ENCODE measurements at regions not wholly inside any gene's neighbourhood (a gene's known extent, or its start where the extent isn't known, plus 50 kb on each side); places are given as distances from the start of the nearest gene placed in this dataset.

DNA sequence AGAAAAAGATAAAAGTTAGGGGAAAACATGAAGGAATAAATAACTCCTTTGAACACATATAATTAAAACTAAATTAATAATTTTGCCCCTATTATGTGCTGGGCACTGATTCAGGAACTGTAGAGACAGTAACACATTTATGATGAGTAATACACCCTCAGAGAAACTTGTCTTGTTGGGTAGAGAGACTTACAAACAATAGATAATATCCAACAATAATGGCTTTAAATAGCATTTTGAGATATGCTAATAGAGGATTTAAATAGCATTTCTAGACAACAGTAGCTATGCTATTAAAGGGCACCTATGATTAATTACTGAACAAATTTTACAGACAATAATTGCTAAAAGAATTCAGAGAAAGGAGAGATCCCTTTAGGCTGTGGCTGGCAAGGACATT lies 455.5 kb downstream of the NUF2 start:
- Histone ChIP-seq H2AFZ (ENCODE audit: low read depth, low read length) (no peak overlapping the region), H3F3A (ENCODE audit: insufficient read depth, low read length, poor library complexity, severe bottlenecking) (no peaks in the 10 kb centered on the region), H3K9me2 (ENCODE audit: insufficient read depth, low read length) (no peaks in the 10 kb centered on the region), H3K4me3 (ENCODE audit: low read length) (no peak overlapping the region), H4K20me1 (ENCODE audit: insufficient read depth) (no peaks in the 10 kb centered on the region), H3K36me3 (ENCODE audit: insufficient read depth, low read length) (no peaks in the 10 kb centered on the region), H3K27ac (ENCODE audit: low read length) (no peak overlapping the region), H3K9me3 (ENCODE audit: low read length) (no peaks in the 10 kb centered on the region), H3K79me2 (replicated peaks; ENCODE audit: insufficient read depth, low read length) (no peaks in the 10 kb centered on the region), H3K27me3 (ENCODE audit: insufficient read depth, low read depth, low read length) (no peaks in the 10 kb centered on the region), H3K9ac (ENCODE audit: low read length) (no peak overlapping the region), H3K4me2 (ENCODE audit: low read length) (no peak overlapping the region)
- TF ChIP-seq POLR2AphosphoS5 (IDR thresholded peaks at IDR 0.05) (no peak), EP300 (conservative IDR thresholded peaks at IDR 0.05; ENCODE audit: poor library complexity, severe bottlenecking) (no peak), MXI1 (conservative IDR thresholded peaks at IDR 0.05; ENCODE audit: poor library complexity, severe bottlenecking) (no peak), SMC3 (conservative IDR thresholded peaks at IDR 0.05; ENCODE audit: poor library complexity) (no peak), RAD21 (conservative IDR thresholded peaks at IDR 0.05) (no peak), EZH2 (IDR thresholded peaks at IDR 0.05; ENCODE audit: borderline replicate concordance, insufficient read depth, low read length, poor library complexity, severe bottlenecking) (no peak), TAF1 (IDR thresholded peaks at IDR 0.05; ENCODE audit: low read depth) (no peak)
- TF ChIP-seq, protein P1, sequence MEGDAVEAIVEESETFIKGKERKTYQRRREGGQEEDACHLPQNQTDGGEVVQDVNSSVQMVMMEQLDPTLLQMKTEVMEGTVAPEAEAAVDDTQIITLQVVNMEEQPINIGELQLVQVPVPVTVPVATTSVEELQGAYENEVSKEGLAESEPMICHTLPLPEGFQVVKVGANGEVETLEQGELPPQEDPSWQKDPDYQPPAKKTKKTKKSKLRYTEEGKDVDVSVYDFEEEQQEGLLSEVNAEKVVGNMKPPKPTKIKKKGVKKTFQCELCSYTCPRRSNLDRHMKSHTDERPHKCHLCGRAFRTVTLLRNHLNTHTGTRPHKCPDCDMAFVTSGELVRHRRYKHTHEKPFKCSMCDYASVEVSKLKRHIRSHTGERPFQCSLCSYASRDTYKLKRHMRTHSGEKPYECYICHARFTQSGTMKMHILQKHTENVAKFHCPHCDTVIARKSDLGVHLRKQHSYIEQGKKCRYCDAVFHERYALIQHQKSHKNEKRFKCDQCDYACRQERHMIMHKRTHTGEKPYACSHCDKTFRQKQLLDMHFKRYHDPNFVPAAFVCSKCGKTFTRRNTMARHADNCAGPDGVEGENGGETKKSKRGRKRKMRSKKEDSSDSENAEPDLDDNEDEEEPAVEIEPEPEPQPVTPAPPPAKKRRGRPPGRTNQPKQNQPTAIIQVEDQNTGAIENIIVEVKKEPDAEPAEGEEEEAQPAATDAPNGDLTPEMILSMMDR (IDR thresholded peaks at IDR 0.05; ENCODE audit: poor library complexity, severe bottlenecking): no peak
- TF ChIP-seq, protein P2, sequence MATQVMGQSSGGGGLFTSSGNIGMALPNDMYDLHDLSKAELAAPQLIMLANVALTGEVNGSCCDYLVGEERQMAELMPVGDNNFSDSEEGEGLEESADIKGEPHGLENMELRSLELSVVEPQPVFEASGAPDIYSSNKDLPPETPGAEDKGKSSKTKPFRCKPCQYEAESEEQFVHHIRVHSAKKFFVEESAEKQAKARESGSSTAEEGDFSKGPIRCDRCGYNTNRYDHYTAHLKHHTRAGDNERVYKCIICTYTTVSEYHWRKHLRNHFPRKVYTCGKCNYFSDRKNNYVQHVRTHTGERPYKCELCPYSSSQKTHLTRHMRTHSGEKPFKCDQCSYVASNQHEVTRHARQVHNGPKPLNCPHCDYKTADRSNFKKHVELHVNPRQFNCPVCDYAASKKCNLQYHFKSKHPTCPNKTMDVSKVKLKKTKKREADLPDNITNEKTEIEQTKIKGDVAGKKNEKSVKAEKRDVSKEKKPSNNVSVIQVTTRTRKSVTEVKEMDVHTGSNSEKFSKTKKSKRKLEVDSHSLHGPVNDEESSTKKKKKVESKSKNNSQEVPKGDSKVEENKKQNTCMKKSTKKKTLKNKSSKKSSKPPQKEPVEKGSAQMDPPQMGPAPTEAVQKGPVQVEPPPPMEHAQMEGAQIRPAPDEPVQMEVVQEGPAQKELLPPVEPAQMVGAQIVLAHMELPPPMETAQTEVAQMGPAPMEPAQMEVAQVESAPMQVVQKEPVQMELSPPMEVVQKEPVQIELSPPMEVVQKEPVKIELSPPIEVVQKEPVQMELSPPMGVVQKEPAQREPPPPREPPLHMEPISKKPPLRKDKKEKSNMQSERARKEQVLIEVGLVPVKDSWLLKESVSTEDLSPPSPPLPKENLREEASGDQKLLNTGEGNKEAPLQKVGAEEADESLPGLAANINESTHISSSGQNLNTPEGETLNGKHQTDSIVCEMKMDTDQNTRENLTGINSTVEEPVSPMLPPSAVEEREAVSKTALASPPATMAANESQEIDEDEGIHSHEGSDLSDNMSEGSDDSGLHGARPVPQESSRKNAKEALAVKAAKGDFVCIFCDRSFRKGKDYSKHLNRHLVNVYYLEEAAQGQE (IDR thresholded peaks at IDR 0.05; ENCODE audit: borderline replicate concordance): no peak

DNA sequence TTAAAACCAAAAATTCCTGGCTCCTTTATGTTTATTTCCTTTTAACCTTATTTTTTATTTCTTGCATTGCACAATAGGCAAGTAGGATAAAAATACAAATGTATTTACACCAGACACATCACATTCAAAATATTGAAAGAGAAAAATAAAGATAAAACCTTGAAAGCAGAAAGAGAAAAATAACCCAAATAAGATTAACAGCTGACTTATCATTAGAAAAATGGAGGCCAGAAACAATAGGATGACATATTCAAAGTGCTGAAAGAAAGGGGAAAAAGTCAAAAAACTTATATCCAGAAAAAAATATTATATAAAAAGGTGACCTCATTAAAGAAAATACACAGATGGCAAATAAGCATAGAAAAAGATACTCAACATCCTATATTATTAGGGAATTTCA lies 459.4 kb downstream of the NUF2 start:
- Histone ChIP-seq H3K27me3 (ENCODE audit: insufficient read depth, low read depth, low read length) (no peaks in the 10 kb centered on the region), H3F3A (ENCODE audit: insufficient read depth, low read length, poor library complexity, severe bottlenecking) (no peaks in the 10 kb centered on the region), H3K27ac (ENCODE audit: low read length) (no peak overlapping the region), H3K4me2 (ENCODE audit: low read length) (no peak overlapping the region), H3K9me3 (ENCODE audit: low read length) (no peaks in the 10 kb centered on the region), H3K36me3 (ENCODE audit: insufficient read depth, low read length) (no peaks in the 10 kb centered on the region), H4K20me1 (ENCODE audit: insufficient read depth) (no peaks in the 10 kb centered on the region), H3K4me3 (ENCODE audit: low read length) (no peak overlapping the region), H3K9me2 (ENCODE audit: insufficient read depth, low read length) (no peaks in the 10 kb centered on the region), H3K9ac (ENCODE audit: low read length) (no peak overlapping the region), H2AFZ (ENCODE audit: low read depth, low read length) (no peak overlapping the region), H3K79me2 (replicated peaks; ENCODE audit: insufficient read depth, low read length) (no peaks in the 10 kb centered on the region)
- TF ChIP-seq EZH2 (IDR thresholded peaks at IDR 0.05; ENCODE audit: borderline replicate concordance, insufficient read depth, low read length, poor library complexity, severe bottlenecking) (no peak), TAF1 (IDR thresholded peaks at IDR 0.05; ENCODE audit: low read depth) (no peak), POLR2AphosphoS5 (IDR thresholded peaks at IDR 0.05) (no peak), RAD21 (conservative IDR thresholded peaks at IDR 0.05) (no peak), EP300 (conservative IDR thresholded peaks at IDR 0.05; ENCODE audit: poor library complexity, severe bottlenecking) (no peak)
- TF ChIP-seq, protein P1 (IDR thresholded peaks at IDR 0.05; ENCODE audit: poor library complexity, severe bottlenecking): no peak

All from neural cell (in vitro differentiated cells).